Hematopoietic multipotent progenitor cell (in vitro differentiated cells): ENCODE measurements at regions not wholly inside any gene's neighbourhood (a gene's known extent, or its start where the extent isn't known, plus 50 kb on each side); places are given as distances from the start of the nearest gene placed in this dataset. TPM values are rescaled to one million over a fixed set of nuclear protein-coding genes. Genes with fewer than 3 reads are reported as not detected.

Source experiments
- small RNA-seq: library from RNA; depleted of rRNA; stranded (forward); fragments of <200 nt; gene quantifications from one replicate; pipeline ENCODE3, GENCODE V24; 2012

Small RNA genes in the stretch of these regions (small RNA-seq; reads per million reads assigned to genes)
- gene MIR551B (7.0 reads per million, percentile 90 among the genes with 10 or more reads in this experiment), gene RNU2-20P (not detected)
